ENCODE measurements at regions not wholly inside any gene's neighbourhood (a gene's known extent, or its start where the extent isn't known, plus 50 kb on each side); places are given as distances from the start of the nearest gene placed in this dataset.

DNA sequence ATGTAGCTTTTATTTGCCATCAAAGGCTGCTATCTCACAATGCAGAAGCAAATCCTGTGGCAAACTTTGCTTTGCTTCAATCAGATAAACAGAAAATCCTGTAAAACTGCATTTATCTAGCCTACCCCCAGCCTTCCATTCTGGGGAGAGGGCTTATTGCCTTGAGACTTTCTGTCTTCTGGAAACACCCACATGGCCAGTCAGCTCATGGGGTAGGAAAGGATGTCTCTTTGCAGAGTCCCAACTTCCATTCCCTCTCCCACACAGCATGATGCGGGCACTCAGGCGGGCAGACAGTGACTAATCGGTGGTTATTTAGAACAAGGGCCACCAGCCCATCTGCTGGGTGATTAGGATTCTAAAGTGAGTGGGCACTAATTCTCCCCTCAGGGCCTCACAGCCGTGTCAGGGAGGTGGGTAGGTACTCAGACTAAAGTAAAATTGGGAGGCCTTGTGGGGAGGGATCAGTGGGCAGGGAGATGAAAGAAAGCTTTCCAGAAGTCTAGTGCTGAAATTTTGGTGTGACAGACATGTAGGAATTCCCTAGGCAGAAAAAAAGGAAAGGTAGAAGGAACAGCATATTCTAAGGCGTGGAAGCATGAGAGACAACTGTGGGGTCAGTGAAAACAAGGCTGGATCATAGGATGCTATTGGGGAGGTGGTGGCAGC, 720.5 kb downstream of the VRK1 start:
- DNase-seq (ENCODE audit: low spot score): no peak
- Mint-ChIP-seq H3K9me3 (peaks cover 8% of the 10 kb centered on the region), H3K36me3 (ENCODE audit: low read depth) (peaks cover 2% of the 10 kb centered on the region), H3K27ac (no peak overlapping the region), H3K4me3 (ENCODE audit: low read depth) (no peak overlapping the region), H3K27me3 (ENCODE audit: low read depth) (no peaks in the 10 kb centered on the region), H3K4me1 (ENCODE audit: low read depth) (no peaks in the 10 kb centered on the region)
- intact Hi-C loops (cut with micrococcal nuclease): no loop called here

DNA sequence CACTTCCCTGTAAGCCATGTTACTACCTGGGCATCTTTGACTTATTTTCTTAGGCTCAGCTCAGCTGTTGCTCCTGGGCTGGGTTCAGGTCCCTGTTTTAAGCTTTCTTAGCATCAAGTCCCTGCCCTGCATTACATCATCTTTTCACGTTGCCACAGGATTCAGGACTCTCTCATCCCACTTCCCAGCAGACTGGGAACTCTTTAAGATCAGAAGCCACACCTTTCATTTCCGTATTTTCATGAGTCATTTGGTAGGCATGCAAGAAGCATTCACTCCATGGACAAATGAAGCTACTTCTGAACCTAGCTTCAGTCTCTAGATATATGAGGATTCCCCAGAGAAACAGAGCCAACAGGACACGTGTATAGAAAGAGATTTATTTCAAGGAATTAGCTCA, 726.8 kb downstream of the VRK1 start:
- intact Hi-C loops (cut with micrococcal nuclease): no loop called here
- Mint-ChIP-seq H3K36me3 (ENCODE audit: low read depth) (no peaks in the 10 kb centered on the region), H3K27me3 (ENCODE audit: low read depth) (no peaks in the 10 kb centered on the region), H3K4me3 (ENCODE audit: low read depth) (no peak overlapping the region), H3K27ac (no peak overlapping the region), H3K4me1 (ENCODE audit: low read depth) (peaks cover 12% of the 10 kb centered on the region), H3K9me3 (peaks cover 5% of the 10 kb centered on the region)
- DNase-seq (ENCODE audit: low spot score): no peak

DNA sequence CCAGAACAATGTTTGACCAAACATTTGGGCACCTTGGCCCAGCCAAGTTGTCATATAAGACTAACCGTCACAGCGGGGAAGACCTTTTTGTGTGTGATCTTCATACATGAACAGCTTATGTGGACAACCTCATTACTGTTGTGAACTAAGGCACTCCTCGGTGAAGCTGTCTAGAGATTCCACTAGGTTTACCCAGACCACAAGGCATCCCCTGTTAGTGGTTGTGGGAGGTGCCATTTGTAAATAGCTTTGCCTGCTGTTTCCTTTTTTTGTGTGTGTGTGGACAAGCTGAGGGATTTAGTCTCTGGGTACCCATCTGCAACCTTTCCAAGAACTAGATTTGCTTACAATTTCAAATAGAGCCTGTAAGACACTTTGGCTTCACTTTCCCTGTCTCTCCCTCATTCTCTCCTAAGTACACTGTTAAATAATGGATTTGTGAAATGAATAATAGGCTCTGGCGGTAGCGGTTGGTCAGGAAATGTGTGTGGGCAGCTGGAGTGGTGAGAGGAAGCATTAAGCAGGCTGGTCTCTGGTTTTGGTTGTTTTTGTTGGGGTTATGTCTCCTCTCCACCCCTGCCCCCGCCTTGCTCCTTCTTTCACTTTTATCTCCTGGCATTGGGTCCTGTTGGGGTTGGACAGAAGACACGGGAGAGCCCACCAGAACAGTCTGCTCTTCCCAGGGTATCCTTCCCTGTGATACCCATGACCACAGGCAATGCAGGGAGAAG, 727.6 kb downstream of the VRK1 start:
- H3K27ac Mint-ChIP-seq: no peak overlapping the region
- H3K36me3 Mint-ChIP-seq (ENCODE audit: low read depth): no peaks in the 10 kb centered on the region
- intact Hi-C loops (cut with micrococcal nuclease): no loop called here
- H3K27me3 Mint-ChIP-seq (ENCODE audit: low read depth): no peaks in the 10 kb centered on the region
- H3K4me1 Mint-ChIP-seq (ENCODE audit: low read depth): peaks cover 12% of the 10 kb centered on the region
- no peak for DNase-seq (ENCODE audit: low spot score)
- H3K4me3 Mint-ChIP-seq (ENCODE audit: low read depth): no peak overlapping the region
- peaks cover 5% of the 10 kb centered on the region for H3K9me3 Mint-ChIP-seq

DNA sequence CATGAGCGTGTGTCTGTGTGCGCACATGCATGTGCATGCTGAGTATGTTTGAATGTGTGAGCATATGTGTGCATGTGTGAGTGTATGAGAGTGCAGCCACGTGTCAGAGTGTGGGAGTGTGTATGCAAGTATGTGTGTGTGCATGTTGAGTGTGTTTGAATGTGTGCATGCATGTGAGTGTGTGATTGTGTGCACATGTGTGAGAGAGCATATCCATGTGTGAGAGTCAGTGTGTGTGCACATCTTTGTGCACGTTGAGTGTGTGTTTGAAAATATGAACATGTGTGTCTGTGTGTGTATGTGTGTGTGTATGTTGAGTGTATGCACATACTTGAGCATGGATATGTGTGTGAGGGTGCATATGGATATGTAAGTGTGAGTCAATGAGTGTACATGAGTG, 730.8 kb downstream of the VRK1 start:
- Mint-ChIP-seq H3K9me3 (no peaks in the 10 kb centered on the region), H3K4me3 (ENCODE audit: low read depth) (no peak overlapping the region), H3K27me3 (ENCODE audit: low read depth) (no peaks in the 10 kb centered on the region)

DNA sequence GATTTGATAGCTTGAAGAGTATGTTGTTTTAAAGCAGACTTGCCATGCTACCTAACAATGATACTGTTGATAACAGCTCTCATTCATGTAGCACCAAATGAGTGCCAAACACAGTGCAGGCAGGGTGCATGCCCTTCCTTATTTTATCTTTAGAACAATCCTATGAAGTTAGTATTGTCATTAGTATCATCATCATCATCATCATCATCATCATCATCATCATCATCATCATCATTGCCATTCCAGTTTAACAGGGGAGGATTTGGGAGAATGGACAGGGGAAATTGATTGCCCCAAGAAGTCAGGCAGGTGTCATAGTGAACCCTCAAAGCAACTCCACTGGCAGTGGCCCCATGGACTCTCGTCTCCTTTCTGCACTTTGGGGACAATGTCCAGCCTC, 734.9 kb downstream of the VRK1 start:
- no peaks in the 10 kb centered on the region for H3K36me3 Mint-ChIP-seq (ENCODE audit: low read depth)
- H3K4me3 Mint-ChIP-seq (ENCODE audit: low read depth): no peak overlapping the region
- intact Hi-C loops (cut with micrococcal nuclease): no loop called here
- peaks cover 2% of the 10 kb centered on the region for H3K4me1 Mint-ChIP-seq (ENCODE audit: low read depth)
- DNase-seq (ENCODE audit: low spot score): no peak
- H3K27ac Mint-ChIP-seq: no peak overlapping the region
- H3K9me3 Mint-ChIP-seq: no peaks in the 10 kb centered on the region
- H3K27me3 Mint-ChIP-seq (ENCODE audit: low read depth): no peaks in the 10 kb centered on the region

More for the DNA sequence above, 730.8 kb downstream of the VRK1 start:
- no peak for DNase-seq (ENCODE audit: low spot score)
- Mint-ChIP-seq H3K36me3 (ENCODE audit: low read depth) (no peaks in the 10 kb centered on the region), H3K4me1 (ENCODE audit: low read depth) (peaks cover 14% of the 10 kb centered on the region), H3K27ac (no peak overlapping the region)
- intact Hi-C loops (cut with micrococcal nuclease): no loop called here

DNA sequence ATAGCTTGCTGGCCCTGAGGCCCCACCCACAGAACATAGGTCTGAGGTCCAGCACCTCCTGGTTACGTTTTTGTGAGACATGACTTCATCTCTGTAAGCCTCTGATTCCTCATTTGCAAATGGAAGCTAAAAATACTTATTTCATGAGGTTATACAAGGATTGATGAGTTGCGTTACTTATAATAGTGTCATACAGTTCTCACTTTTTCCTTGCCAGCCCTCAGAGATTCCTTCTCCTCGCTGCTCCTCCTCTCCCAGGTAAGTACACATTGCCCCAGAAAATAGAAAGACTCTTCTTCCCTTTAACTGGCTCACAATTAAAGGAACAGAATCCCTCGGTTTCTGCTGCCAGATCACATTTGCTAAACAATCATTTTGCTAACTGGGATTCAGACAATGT, 739.2 kb downstream of the VRK1 start:
- Mint-ChIP-seq H3K27ac (no peak overlapping the region), H3K4me1 (ENCODE audit: low read depth) (peaks cover 25% of the 10 kb centered on the region), H3K4me3 (ENCODE audit: low read depth) (no peak overlapping the region), H3K27me3 (ENCODE audit: low read depth) (no peaks in the 10 kb centered on the region), H3K9me3 (no peaks in the 10 kb centered on the region), H3K36me3 (ENCODE audit: low read depth) (no peaks in the 10 kb centered on the region)
- intact Hi-C loops (cut with micrococcal nuclease): no loop called here
- DNase-seq (ENCODE audit: low spot score): no peak

DNA sequence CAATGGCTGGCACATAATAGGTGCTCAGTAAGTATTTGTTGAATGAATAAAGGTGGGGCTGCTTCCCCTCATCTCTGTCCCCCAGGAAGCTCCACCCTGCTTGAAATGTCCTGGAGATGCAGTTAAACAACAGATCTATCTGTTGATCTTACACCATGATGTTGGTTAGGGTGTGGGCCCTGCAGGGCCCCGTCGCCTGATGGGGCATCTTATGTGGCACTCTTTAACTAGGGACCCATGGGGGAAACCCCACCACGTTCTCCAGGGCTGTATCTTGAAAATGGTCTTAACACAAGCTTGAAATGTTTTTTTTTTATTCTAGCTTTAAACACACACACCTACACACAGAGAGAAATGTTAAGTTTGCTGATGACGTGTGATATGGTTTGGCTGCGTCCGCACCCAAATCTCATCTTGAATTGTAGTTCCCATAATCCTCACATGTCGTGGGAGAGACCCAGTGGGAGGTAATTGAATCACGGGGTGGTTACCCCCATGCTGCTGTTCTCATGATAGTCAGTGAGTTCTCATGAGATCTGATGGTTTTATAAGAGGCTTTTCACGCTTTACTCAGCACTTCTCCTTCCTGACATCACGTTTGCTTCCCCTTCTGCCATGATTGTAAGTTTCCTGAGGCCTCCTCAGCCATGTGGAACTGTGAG, 741.7 kb downstream of the VRK1 start:
- H3K27ac Mint-ChIP-seq: no peak overlapping the region
- DNase-seq (ENCODE audit: low spot score): no peak
- H3K27me3 Mint-ChIP-seq (ENCODE audit: low read depth): peaks cover 2% of the 10 kb centered on the region
- H3K36me3 Mint-ChIP-seq (ENCODE audit: low read depth): no peaks in the 10 kb centered on the region
- H3K4me1 Mint-ChIP-seq (ENCODE audit: low read depth): peaks cover 34% of the 10 kb centered on the region
- no peak overlapping the region for H3K4me3 Mint-ChIP-seq (ENCODE audit: low read depth)
- intact Hi-C loops (cut with micrococcal nuclease): no loop called here
- no peaks in the 10 kb centered on the region for H3K9me3 Mint-ChIP-seq

DNA sequence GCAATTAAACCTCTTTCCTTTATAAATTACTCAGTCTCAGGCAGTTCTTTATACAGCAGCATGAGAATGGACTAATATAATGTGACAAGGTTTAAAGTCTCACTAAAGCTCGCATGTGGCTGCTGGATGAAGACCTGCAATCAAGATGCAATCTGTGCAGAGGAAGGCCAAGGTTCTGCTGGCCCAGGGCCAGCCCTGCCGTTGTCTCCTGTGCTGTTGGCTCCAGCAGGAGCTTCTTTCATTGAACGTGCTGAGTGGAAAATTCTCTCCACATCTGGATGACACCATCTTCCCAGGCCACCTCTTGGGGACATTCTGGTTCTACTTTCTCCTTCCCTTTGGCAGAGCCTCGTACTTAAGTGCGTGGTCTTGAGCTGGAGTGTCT, 742.2 kb downstream of the VRK1 start:
- Mint-ChIP-seq H3K27ac (no peak overlapping the region), H3K4me1 (ENCODE audit: low read depth) (peaks cover 39% of the 10 kb centered on the region), H3K4me3 (ENCODE audit: low read depth) (no peak overlapping the region), H3K36me3 (ENCODE audit: low read depth) (no peaks in the 10 kb centered on the region), H3K27me3 (ENCODE audit: low read depth) (peaks cover 2% of the 10 kb centered on the region), H3K9me3 (no peaks in the 10 kb centered on the region)
- DNase-seq (ENCODE audit: low spot score): no peak
- intact Hi-C loops (cut with micrococcal nuclease): no loop called here

DNA sequence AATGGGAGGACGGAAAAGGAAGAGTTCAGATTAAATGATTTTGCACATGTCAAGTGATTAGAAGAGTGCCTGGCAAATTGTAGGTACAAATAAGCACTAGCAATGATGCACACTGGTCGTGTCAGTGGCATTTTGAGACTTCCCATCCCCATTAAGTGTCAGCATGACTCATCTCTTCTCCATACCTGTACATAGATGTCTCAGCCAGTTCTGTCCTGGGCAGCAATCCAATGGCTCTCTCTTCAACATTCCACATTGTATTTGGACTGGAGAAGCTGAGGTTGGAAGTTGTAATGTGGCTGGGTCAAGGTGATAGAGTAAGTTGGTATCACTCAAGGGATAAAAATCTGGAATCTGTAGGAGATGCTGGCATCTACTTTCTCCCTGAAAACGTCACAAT, 742.7 kb downstream of the VRK1 start:
- no peak overlapping the region for H3K4me3 Mint-ChIP-seq (ENCODE audit: low read depth)
- H3K4me1 Mint-ChIP-seq (ENCODE audit: low read depth): peaks cover 39% of the 10 kb centered on the region
- intact Hi-C loops (cut with micrococcal nuclease): no loop called here
- no peaks in the 10 kb centered on the region for H3K9me3 Mint-ChIP-seq
- no peaks in the 10 kb centered on the region for H3K36me3 Mint-ChIP-seq (ENCODE audit: low read depth)
- peaks cover 2% of the 10 kb centered on the region for H3K27me3 Mint-ChIP-seq (ENCODE audit: low read depth)
- H3K27ac Mint-ChIP-seq: no peak overlapping the region
- no peak for DNase-seq (ENCODE audit: low spot score)

DNA sequence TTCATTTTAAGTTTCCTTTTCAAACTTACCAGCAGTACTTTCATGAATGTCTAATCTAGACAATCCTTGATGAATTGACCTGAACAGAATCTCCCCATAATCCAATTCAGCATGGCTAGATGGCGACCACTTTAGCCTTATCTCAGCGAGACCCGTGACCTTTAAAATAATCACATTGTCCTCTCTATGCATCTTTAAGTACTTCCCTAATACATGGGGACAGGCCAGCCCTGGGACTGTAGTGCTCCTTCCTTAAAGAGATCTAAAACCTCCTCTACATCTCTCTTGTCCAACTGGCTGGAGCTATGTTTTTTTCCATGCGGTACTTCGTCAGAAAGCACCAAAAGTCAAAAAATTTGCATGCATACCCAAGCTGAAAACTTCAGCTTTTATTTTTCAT, 746.0 kb downstream of the VRK1 start:
- Mint-ChIP-seq H3K27me3 (ENCODE audit: low read depth) (peaks cover 2% of the 10 kb centered on the region), H3K36me3 (ENCODE audit: low read depth) (no peaks in the 10 kb centered on the region), H3K4me3 (ENCODE audit: low read depth) (no peak overlapping the region), H3K9me3 (no peaks in the 10 kb centered on the region), H3K27ac (no peak overlapping the region), H3K4me1 (ENCODE audit: low read depth) (peaks cover 34% of the 10 kb centered on the region)
- intact Hi-C loops (cut with micrococcal nuclease): no loop called here
- DNase-seq (ENCODE audit: low spot score): no peak

DNA sequence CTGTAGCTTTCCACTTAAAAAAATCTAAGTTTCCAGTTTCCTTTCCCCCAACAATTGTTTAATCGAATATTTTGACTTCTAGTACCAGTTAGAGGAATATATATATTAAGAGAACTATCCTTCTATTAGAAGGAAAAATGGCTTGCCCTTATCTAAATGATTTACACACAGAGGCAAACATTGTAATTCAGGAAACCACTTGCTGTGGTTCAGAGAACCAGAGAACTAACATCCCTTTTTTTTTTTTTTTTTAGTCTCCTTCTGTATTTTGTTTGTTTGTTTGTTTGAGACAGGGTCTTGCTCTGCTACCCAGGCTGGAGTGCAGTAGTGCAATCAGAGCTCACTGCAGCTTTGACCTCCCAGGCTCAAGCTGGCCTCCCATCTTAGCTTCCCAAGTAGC, 746.6 kb downstream of the VRK1 start:
- Mint-ChIP-seq H3K4me1 (ENCODE audit: low read depth) (peaks cover 29% of the 10 kb centered on the region), H3K4me3 (ENCODE audit: low read depth) (peak overlapping the region; percentile 33), H3K27ac (no peak overlapping the region), H3K36me3 (ENCODE audit: low read depth) (no peaks in the 10 kb centered on the region), H3K9me3 (no peaks in the 10 kb centered on the region), H3K27me3 (ENCODE audit: low read depth) (peaks cover 2% of the 10 kb centered on the region)
- intact Hi-C loops (cut with micrococcal nuclease): no loop called here
- no peak for DNase-seq (ENCODE audit: low spot score)

DNA sequence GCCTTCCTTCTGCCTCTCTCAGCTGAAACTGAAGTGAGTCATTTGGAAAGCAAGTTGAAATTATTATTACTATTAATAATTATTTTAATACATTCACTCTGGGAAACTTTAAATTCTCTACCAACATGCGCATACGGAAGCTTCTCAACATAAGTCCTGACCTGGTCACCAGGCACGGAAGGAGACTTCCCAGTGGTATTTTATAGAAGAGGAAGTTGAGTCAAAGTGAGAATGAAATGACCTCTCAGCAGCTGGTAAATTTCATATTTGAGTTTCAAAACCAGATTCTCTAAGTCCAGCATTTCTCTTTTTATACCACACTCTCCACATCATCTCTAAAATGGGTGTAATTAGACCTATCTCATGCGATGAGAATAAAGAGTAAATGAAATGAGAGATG, 747.4 kb downstream of the VRK1 start:
- intact Hi-C loops (cut with micrococcal nuclease): no loop called here
- no peaks in the 10 kb centered on the region for H3K9me3 Mint-ChIP-seq
- no peak for DNase-seq (ENCODE audit: low spot score)
- H3K4me1 Mint-ChIP-seq (ENCODE audit: low read depth): peaks cover 21% of the 10 kb centered on the region
- no peak overlapping the region for H3K27ac Mint-ChIP-seq
- H3K36me3 Mint-ChIP-seq (ENCODE audit: low read depth): no peaks in the 10 kb centered on the region
- H3K4me3 Mint-ChIP-seq (ENCODE audit: low read depth): no peak overlapping the region
- H3K27me3 Mint-ChIP-seq (ENCODE audit: low read depth): peaks cover 2% of the 10 kb centered on the region

DNA sequence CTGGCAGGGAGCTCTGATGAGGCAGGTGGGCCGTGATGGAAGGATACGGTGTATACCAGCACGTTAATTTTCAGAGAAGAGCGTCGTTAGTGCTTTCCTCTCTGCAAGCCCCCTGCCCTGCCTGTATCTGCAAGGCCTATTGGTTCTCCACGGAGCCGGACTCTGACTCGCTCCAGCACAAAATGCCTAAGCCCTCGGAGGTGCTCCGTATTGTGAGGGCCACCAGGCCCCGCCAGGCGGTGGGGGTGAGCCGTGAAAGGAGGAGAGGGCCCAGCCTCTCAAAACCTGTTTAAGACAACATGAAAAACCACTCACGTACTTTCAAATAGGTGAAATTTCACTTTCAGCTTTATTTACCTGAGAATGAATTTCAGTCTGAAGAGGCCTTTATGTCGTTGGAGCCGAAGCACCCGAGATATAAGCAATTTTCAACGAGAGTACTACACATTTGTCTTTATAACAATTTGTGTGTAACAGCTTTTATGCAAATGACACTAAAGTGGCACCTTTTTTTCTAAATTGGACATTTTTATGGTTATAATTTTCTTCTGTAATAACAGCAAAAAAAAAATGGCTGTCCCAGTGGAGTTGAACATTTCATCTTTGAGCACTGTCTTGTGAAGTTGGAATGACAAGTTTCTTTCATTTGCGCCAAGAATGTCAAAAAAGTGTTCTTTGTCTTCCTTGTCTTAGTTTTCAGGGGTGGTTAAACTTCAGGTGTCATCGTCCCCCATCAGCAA, 749.5 kb downstream of the VRK1 start:
- H3K36me3 Mint-ChIP-seq (ENCODE audit: low read depth): no peaks in the 10 kb centered on the region
- intact Hi-C loops (cut with micrococcal nuclease): no loop called here
- H3K4me1 Mint-ChIP-seq (ENCODE audit: low read depth): peaks cover 16% of the 10 kb centered on the region
- no peak overlapping the region for H3K27ac Mint-ChIP-seq
- no peak overlapping the region for H3K4me3 Mint-ChIP-seq (ENCODE audit: low read depth)
- DNase-seq (ENCODE audit: low spot score): no peak
- peaks cover 2% of the 10 kb centered on the region for H3K27me3 Mint-ChIP-seq (ENCODE audit: low read depth)
- H3K9me3 Mint-ChIP-seq: no peaks in the 10 kb centered on the region
